GM23338 (cell line): ENCODE measurements at regions not wholly inside any gene's neighbourhood (a gene's known extent, or its start where the extent isn't known, plus 50 kb on each side); places are given as distances from the start of the nearest gene placed in this dataset.

ENCODE experiments used
- ATAC-seq: fragments of 200-7000 bp; cut with Tn5 transposase; 3 replicates; pipeline ENCODE4 v1.9.1; 2020
- DNase-seq: peaks from one replicate; pipeline ENCODE4 v3.0.0-alpha.2; 2015; ENCODE audit warnings: low spot score
- H2AFZ ChIP-seq: fragments of 200-600 bp; sonication (generic); 2 replicates; pipeline ENCODE4 v1.8.0; 2016; ENCODE audit warnings: antibody characterized with exemption, mild to moderate bottlenecking, moderate library complexity
- H3F3A ChIP-seq: fragments of 200-600 bp; sonication (generic); replicated peaks from 2 replicates; pipeline ENCODE4 v1.8.0; 2017; ENCODE audit warnings: antibody characterized with exemption, mixed run types, low read depth
- H3K27ac ChIP-seq: fragments of 200-600 bp; sonication (generic); 2 replicates; pipeline ENCODE4 v1.6.1; 2016; ENCODE audit warnings: low read depth
- H3K27me3 ChIP-seq: fragments of 200-600 bp; sonication (generic); 2 replicates; pipeline ENCODE4 v1.8.0; 2016; ENCODE audit warnings: mild to moderate bottlenecking, mixed run types, moderate library complexity; ENCODE audit not compliant: insufficient read depth
- H3K36me3 ChIP-seq: fragments of 200-600 bp; sonication (generic); 2 replicates; pipeline ENCODE4 v1.8.0; 2016; ENCODE audit warnings: mild to moderate bottlenecking; ENCODE audit not compliant: insufficient read depth
- H3K4me1 ChIP-seq: fragments of 200-600 bp; sonication (generic); 2 replicates; pipeline ENCODE4 v1.8.0; 2016; ENCODE audit warnings: mild to moderate bottlenecking, moderate library complexity; ENCODE audit not compliant: insufficient read depth
- H3K4me2 ChIP-seq: fragments of 200-600 bp; sonication (generic); 2 replicates; pipeline ENCODE4 v1.7.1; 2017; ENCODE audit warnings: mixed run types
- H3K4me3 ChIP-seq: fragments of 200-600 bp; sonication (generic); 2 replicates; pipeline ENCODE4 v1.6.1; 2016; ENCODE audit warnings: mixed run types
- H3K79me2 ChIP-seq: fragments of 200-600 bp; sonication (generic); replicated peaks from 2 replicates; pipeline ENCODE4 v1.8.0; 2017; ENCODE audit warnings: mild to moderate bottlenecking; ENCODE audit not compliant: insufficient read depth
- H3K9me2 ChIP-seq: fragments of 200-600 bp; sonication (generic); 2 replicates; pipeline ENCODE4 v1.8.0; 2017; ENCODE audit not compliant: insufficient read depth
- H4K20me1 ChIP-seq: fragments of 200-600 bp; sonication (generic); replicated peaks from 2 replicates; pipeline ENCODE4 v1.8.0; 2017; ENCODE audit warnings: mild to moderate bottlenecking; ENCODE audit not compliant: insufficient read depth
- H3K27ac Mint-ChIP-seq: 2 replicates; pipeline ENCODE4 v1.8.0; 2020; ENCODE audit warnings: inconsistent platforms, mild to moderate bottlenecking, moderate library complexity, mixed read lengths
- H3K27me3 Mint-ChIP-seq: 3 replicates; pipeline ENCODE4 v1.8.0; 2022; ENCODE audit warnings: low read depth, mild to moderate bottlenecking, moderate library complexity, mixed read lengths, inconsistent platforms; ENCODE audit not compliant: insufficient read depth, poor library complexity
- H3K36me3 Mint-ChIP-seq: 3 replicates; pipeline ENCODE4 v1.8.0; 2021; ENCODE audit warnings: low read depth, mild to moderate bottlenecking, inconsistent platforms, moderate library complexity, mixed read lengths
- H3K4me1 Mint-ChIP-seq: 3 replicates; pipeline ENCODE4 v1.8.0; 2020; ENCODE audit warnings: mild to moderate bottlenecking, inconsistent platforms, mixed read lengths
- H3K4me3 Mint-ChIP-seq: 3 replicates; pipeline ENCODE4 v1.8.0; 2021; ENCODE audit warnings: moderate library complexity, mild to moderate bottlenecking, inconsistent platforms, mixed read lengths
- H3K9me3 Mint-ChIP-seq: 3 replicates; pipeline ENCODE4 v1.8.0; 2020; ENCODE audit warnings: moderate library complexity, mild to moderate bottlenecking, inconsistent platforms, mixed read lengths
- CREB1 ChIP-seq: fragments of 250-450 bp; sonication (Bioruptor Pico); IDR thresholded peaks from 2 replicates; pipeline ENCODE4 v1.5.0; 2020; ENCODE audit warnings: low read depth, mild to moderate bottlenecking, moderate library complexity
- CTCF ChIP-seq, 2 experiments: fragments of 200-600 bp in 1 of 2; sonication (generic) in 1 of 2; conservative IDR thresholded peaks; 2 replicates each; pipeline versions ENCODE4 v1.5.1 to v1.6.1; 2016 to 2017; ENCODE audit warnings: antibody characterized with exemption in 2 of 2, low read depth in 2 of 2, mild to moderate bottlenecking in 2 of 2, moderate library complexity in 1 of 2
- REST ChIP-seq: IDR thresholded peaks from one replicate; pipeline ENCODE4 v1.6.1; 2018; ENCODE audit warnings: antibody characterized with exemption; ENCODE audit not compliant: unreplicated experiment
- ZNF114 ChIP-seq: fragments of 250-450 bp; sonication (Bioruptor Pico); IDR thresholded peaks from 2 replicates; pipeline ENCODE4 v1.5.0; 2020; ENCODE audit warnings: mild to moderate bottlenecking, moderate library complexity
- ZNF331 ChIP-seq: fragments of 250-450 bp; sonication (Bioruptor Pico); IDR thresholded peaks from 2 replicates; pipeline ENCODE4 v1.5.0; 2020; ENCODE audit warnings: low read depth, mild to moderate bottlenecking, moderate library complexity
- ZNF462 ChIP-seq: fragments of 250-450 bp; sonication (Bioruptor Pico); IDR thresholded peaks from 2 replicates; pipeline ENCODE4 v1.5.0; 2020; ENCODE audit warnings: mild to moderate bottlenecking, moderate library complexity

- Mint-ChIP-seq H3K27ac (no peak overlapping the region), H3K4me1 (no peaks in the 10 kb centered on the region), H3K9me3 (no peaks in the 10 kb centered on the region), H3K4me3 (no peak overlapping the region), H3K27me3 (peaks cover 4% of the 10 kb centered on the region), H3K36me3 (no peaks in the 10 kb centered on the region)
- H3K79me2 ChIP-seq = no peaks in the 10 kb centered on the region
- no peak overlapping the region for H3K4me2 ChIP-seq
- peaks cover 3% of the 10 kb centered on the region; the same call in 1 of the 2 replicates for H3K9me2 ChIP-seq
- DNase-seq = no peak
- H4K20me1 ChIP-seq = no peaks in the 10 kb centered on the region
- no peaks in the 10 kb centered on the region for H3K36me3 ChIP-seq
- H3F3A ChIP-seq = no peaks in the 10 kb centered on the region
- no peak for TF ChIP-seq CTCF (conservative IDR thresholded peaks at IDR 0.05; ENCODE audit: low read depth in 2 of 2)
- TF ChIP-seq ZNF462 (CRISPR knock-in tag) = no peak
- TF ChIP-seq ZNF331 = no peak
- TF ChIP-seq CREB1 (CRISPR knock-in tag) = no peak
- no peak for TF ChIP-seq REST
- TF ChIP-seq ZNF114 (CRISPR knock-in tag) = no peak
- no peak overlapping the region for H3K4me3 ChIP-seq
- ATAC-seq = no peak
- no peaks in the 10 kb centered on the region for H3K27me3 ChIP-seq
- H2AFZ ChIP-seq = no peak overlapping the region
- no peaks in the 10 kb centered on the region for H3K4me1 ChIP-seq
- H3K27ac ChIP-seq = no peak overlapping the region
These were observed 649.0 kb upstream of the TENM3 start for GRCh38 chr4:181594188-181594587.
